GM21381 (cell line): ENCODE measurements at regions not wholly inside any gene's neighbourhood (a gene's known extent, or its start where the extent isn't known, plus 50 kb on each side); places are given as distances from the start of the nearest gene placed in this dataset.
"Not testable (repeated sequence)": the region's sequence is repeated elsewhere in the genome, so short reads cannot be mapped to it uniquely, and the experiment has no call there.

Experiments used
- ATAC-seq: cut with Tn5 transposase; IDR thresholded peaks from one replicate; pipeline ENCODE4 v1.9.1; 2021; ENCODE audit warnings: mild to moderate bottlenecking, moderate library complexity; ENCODE audit not compliant: unreplicated experiment

- ATAC-seq, result not testable (repeated sequence)
These were observed 211.3 kb upstream of the TGIF2LY start for GRCh38 chrY:3367535-3367934.

- ATAC-seq, result not testable (repeated sequence)
These were observed 210.4 kb upstream of the TGIF2LY start for GRCh38 chrY:3368459-3368858.

- not testable (repeated sequence) for ATAC-seq
These were observed 187.4 kb upstream of the TGIF2LY start for GRCh38 chrY:3391508-3391907.

GRCh38 chrY:3404241-3404640 lies 174.6 kb upstream of the TGIF2LY start:
- ATAC-seq, result not testable (repeated sequence)

- not testable (repeated sequence) for ATAC-seq
These were observed 173.3 kb upstream of the TGIF2LY start for GRCh38 chrY:3405585-3405984.

GRCh38 chrY:3406896-3407452 lies 171.9 kb upstream of the TGIF2LY start:
- ATAC-seq, result not testable (repeated sequence)

GRCh38 chrY:3410322-3410892 lies 168.5 kb upstream of the TGIF2LY start:
- not testable (repeated sequence) for ATAC-seq
